Body of pancreas (tissue), 4 donors: ENCODE measurements at regions not wholly inside any gene's neighbourhood (a gene's known extent, or its start where the extent isn't known, plus 50 kb on each side); places are given as distances from the start of the nearest gene placed in this dataset.

ENCODE experiments used
- POLR2A ChIP-seq, 3 donors: fragments of 450-650 bp; IDR thresholded peaks; one replicate each; pipeline ENCODE4 v1.6.1; 2016; ENCODE audit warnings: antibody characterized with exemption in 3 of 3, mild to moderate bottlenecking in 2 of 3
- TF ChIP-seq, protein P1 (sequence below), 7 experiments: fragments of 450-650 bp in 4 of 7; fragments of 200-600 bp in 3 of 7; sonication (generic) in 3 of 7; IDR thresholded peaks; one replicate each; pipeline ENCODE4 v1.5.1; 2016 to 2019; ENCODE audit warnings: antibody characterized with exemption in 7 of 7

DNA sequence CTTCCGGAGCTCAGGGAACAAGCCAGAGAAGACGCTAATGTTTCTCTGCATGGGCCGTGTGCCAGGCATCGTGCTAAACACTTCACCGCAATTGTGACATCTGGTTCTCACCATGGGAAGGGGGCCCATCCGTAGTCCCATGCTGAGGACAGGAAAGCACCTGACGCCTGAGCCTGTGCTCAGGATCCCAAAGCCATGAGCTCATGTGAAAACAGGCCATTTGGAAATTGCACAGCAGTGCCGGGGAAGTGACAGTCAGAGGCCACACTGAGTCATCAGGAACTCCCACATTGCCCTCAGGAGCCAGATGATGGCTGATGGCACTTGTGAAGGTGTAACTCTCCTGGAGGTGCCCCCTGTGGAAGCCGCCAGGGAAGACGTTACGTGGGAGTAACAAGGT, 141.0 kb downstream of the INHBB start:
- TF ChIP-seq, protein P1, sequence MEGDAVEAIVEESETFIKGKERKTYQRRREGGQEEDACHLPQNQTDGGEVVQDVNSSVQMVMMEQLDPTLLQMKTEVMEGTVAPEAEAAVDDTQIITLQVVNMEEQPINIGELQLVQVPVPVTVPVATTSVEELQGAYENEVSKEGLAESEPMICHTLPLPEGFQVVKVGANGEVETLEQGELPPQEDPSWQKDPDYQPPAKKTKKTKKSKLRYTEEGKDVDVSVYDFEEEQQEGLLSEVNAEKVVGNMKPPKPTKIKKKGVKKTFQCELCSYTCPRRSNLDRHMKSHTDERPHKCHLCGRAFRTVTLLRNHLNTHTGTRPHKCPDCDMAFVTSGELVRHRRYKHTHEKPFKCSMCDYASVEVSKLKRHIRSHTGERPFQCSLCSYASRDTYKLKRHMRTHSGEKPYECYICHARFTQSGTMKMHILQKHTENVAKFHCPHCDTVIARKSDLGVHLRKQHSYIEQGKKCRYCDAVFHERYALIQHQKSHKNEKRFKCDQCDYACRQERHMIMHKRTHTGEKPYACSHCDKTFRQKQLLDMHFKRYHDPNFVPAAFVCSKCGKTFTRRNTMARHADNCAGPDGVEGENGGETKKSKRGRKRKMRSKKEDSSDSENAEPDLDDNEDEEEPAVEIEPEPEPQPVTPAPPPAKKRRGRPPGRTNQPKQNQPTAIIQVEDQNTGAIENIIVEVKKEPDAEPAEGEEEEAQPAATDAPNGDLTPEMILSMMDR (IDR thresholded peaks at IDR 0.05): no peak
- no peak for TF ChIP-seq POLR2A (IDR thresholded peaks at IDR 0.05)
